Endothelial cell of umbilical vein (primary cell): ENCODE measurements at regions not wholly inside any gene's neighbourhood (a gene's known extent, or its start where the extent isn't known, plus 50 kb on each side); places are given as distances from the start of the nearest gene placed in this dataset.

ENCODE experiments used
- CTCF ChIP-seq, 2 donors: IDR thresholded peaks; 1 replicate in 1 of 2; 2 replicates in 1 of 2; pipeline ENCODE4 v1.5.1; 2011; ENCODE audit warnings: low read length in 2 of 2, mild to moderate bottlenecking in 2 of 2, moderate library complexity in 2 of 2, control low read depth in 1 of 2, inconsistent platforms in 1 of 2, low read depth in 1 of 2; ENCODE audit not compliant: insufficient read depth in 1 of 2; ENCODE audit errors: extremely low read depth in 1 of 2
- EZH2 ChIP-seq: IDR thresholded peaks from 2 replicates; pipeline ENCODE4 v1.6.1; 2012; ENCODE audit warnings: borderline replicate concordance, low read depth, mild to moderate bottlenecking, moderate library complexity, low read length, inconsistent platforms; ENCODE audit not compliant: severe bottlenecking
- MAX ChIP-seq: IDR thresholded peaks from 2 replicates; pipeline ENCODE4 v1.6.1; 2011; ENCODE audit not compliant: insufficient read depth, insufficient read length
- MYC ChIP-seq: IDR thresholded peaks from one replicate; pipeline ENCODE4 v1.6.1; 2011; ENCODE audit warnings: mild to moderate bottlenecking, low read depth, low read length
- POLR2A ChIP-seq: IDR thresholded peaks from 2 replicates; pipeline ENCODE4 v1.6.1; 2012; ENCODE audit warnings: low read depth, mild to moderate bottlenecking, control low read depth, low read length
- POLR2AphosphoS5 ChIP-seq: IDR thresholded peaks from 2 replicates; pipeline ENCODE4 v1.6.1; 2012; ENCODE audit warnings: low read depth, mild to moderate bottlenecking, control low read depth, low read length, moderate library complexity; ENCODE audit not compliant: insufficient read depth

- TF ChIP-seq CTCF (IDR thresholded peaks at IDR 0.05; ENCODE audit: extremely low read depth in 1 of 2, insufficient read depth in 1 of 2, low read depth in 1 of 2, low read length in 2 of 2): no peak
- no peak for TF ChIP-seq POLR2A
- no peak for TF ChIP-seq MYC
- no peak for TF ChIP-seq POLR2AphosphoS5
- TF ChIP-seq MAX: no peak
- no peak for TF ChIP-seq EZH2
Measured at GRCh38 chr3:99498550-99499234, 139.7 kb upstream of the COL8A1 start.
